MM.1S (cell line): ENCODE measurements at regions not wholly inside any gene's neighbourhood (a gene's known extent, or its start where the extent isn't known, plus 50 kb on each side); places are given as distances from the start of the nearest gene placed in this dataset.

Experiments used
- DNase-seq: peaks from one replicate; pipeline ENCODE4 v3.0.0-alpha.2; 2015
- H2AFZ ChIP-seq: fragments of 300-600 bp; sonication (generic); 2 replicates; pipeline ENCODE4 v1.6.0; 2016; ENCODE audit warnings: antibody characterized with exemption, low read length
- H3F3A ChIP-seq: fragments of 300-600 bp; sonication (generic); 2 replicates; pipeline ENCODE4 v1.6.1; 2016; ENCODE audit warnings: mild to moderate bottlenecking, antibody characterized with exemption, low read length, moderate library complexity, mixed read lengths; ENCODE audit not compliant: insufficient read depth
- H3K27ac ChIP-seq: fragments of 300-600 bp; sonication (generic); 2 replicates; pipeline ENCODE4 v1.5.1; 2016; ENCODE audit warnings: mild to moderate bottlenecking, low read length
- H3K27me3 ChIP-seq: fragments of 300-600 bp; sonication (generic); replicated peaks from 2 replicates; pipeline ENCODE4 v1.6.0; 2016; ENCODE audit warnings: low read length; ENCODE audit not compliant: insufficient read depth
- H3K36me3 ChIP-seq: fragments of 300-600 bp; sonication (generic); replicated peaks from 2 replicates; pipeline ENCODE4 v1.6.1; 2016; ENCODE audit warnings: mild to moderate bottlenecking, low read length, mixed read lengths; ENCODE audit not compliant: insufficient read depth
- H3K4me1 ChIP-seq: fragments of 300-600 bp; sonication (generic); 2 replicates; pipeline ENCODE4 v1.6.1; 2016; ENCODE audit warnings: low read length, mixed read lengths
- H3K4me2 ChIP-seq: fragments of 300-600 bp; sonication (generic); 2 replicates; pipeline ENCODE4 v1.6.0; 2016; ENCODE audit warnings: low read depth, low read length
- H3K4me3 ChIP-seq: fragments of 300-600 bp; sonication (generic); 2 replicates; pipeline ENCODE4 v1.5.1; 2016; ENCODE audit warnings: low read length, mixed read lengths
- H3K79me2 ChIP-seq: fragments of 300-600 bp; sonication (generic); 2 replicates; pipeline ENCODE4 v1.6.1; 2016; ENCODE audit warnings: mixed run types, low read length, mixed read lengths
- H3K9ac ChIP-seq: fragments of 300-600 bp; sonication (generic); 2 replicates; pipeline ENCODE4 v1.6.1; 2016; ENCODE audit warnings: low read length, mixed read lengths
- H3K9me2 ChIP-seq: fragments of 300-600 bp; sonication (generic); replicated peaks from 2 replicates; pipeline ENCODE4 v1.6.1; 2016; ENCODE audit warnings: mild to moderate bottlenecking, low read length, mixed read lengths; ENCODE audit not compliant: insufficient read depth
- H3K9me3 ChIP-seq: fragments of 300-600 bp; sonication (generic); replicated peaks from 2 replicates; pipeline ENCODE4 v1.6.1; 2016; ENCODE audit warnings: mild to moderate bottlenecking, low read length, mixed read lengths; ENCODE audit not compliant: insufficient read depth
- H4K20me1 ChIP-seq: fragments of 300-600 bp; sonication (generic); 2 replicates; pipeline ENCODE4 v1.6.1; 2016; ENCODE audit warnings: mild to moderate bottlenecking, low read length, moderate library complexity, mixed read lengths; ENCODE audit not compliant: insufficient read depth
- EZH2 ChIP-seq: fragments of 300-600 bp; sonication (generic); optimal IDR thresholded peaks from 2 replicates; pipeline ENCODE3; 2017; ENCODE audit warnings: low read depth, mild to moderate bottlenecking, antibody characterized with exemption, low read length, mixed read lengths
- EZH2phosphoT487 ChIP-seq: fragments of 300-600 bp; sonication (generic); IDR thresholded peaks from 2 replicates; pipeline ENCODE4 v1.6.1; 2018; ENCODE audit warnings: antibody characterized with exemption, low read length
- TF ChIP-seq, protein P1 (sequence below): fragments of 300-600 bp; sonication (generic); IDR thresholded peaks from 2 replicates; pipeline ENCODE4 v1.5.1; 2016; ENCODE audit warnings: antibody characterized with exemption, low read length, mixed read lengths

DNA sequence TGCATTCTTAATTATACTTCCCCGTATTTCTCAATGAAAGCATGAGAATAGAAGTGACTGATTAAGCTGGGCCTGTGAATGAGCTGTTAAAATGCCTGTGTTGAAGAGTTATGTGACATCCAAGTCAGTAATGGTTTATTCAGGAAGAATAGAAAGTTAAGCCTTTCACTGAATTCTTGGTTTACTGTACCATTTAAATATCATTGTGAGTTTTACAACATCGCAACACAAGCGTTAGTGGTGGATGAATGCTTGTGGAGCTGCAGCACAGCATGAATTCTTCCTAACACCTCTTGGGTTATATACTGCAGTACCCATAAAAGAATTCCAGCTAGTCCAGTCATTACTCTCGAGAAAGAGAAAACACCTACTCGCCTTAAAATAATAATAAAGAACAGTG lies 257.8 kb downstream of the JRKL start:
- Histone ChIP-seq H3K9ac (no peak overlapping the region), H3K27ac (no peak overlapping the region), H3K9me2 (no peaks in the 10 kb centered on the region), H2AFZ (no peak overlapping the region), H3F3A (no peaks in the 10 kb centered on the region), H3K79me2 (no peaks in the 10 kb centered on the region), H3K4me3 (no peak overlapping the region), H3K4me1 (no peaks in the 10 kb centered on the region), H3K36me3 (no peaks in the 10 kb centered on the region), H3K9me3 (no peaks in the 10 kb centered on the region), H3K4me2 (no peak overlapping the region), H4K20me1 (no peaks in the 10 kb centered on the region), H3K27me3 (no peaks in the 10 kb centered on the region)
- no peak for DNase-seq
- no peak for TF ChIP-seq EZH2phosphoT487

DNA sequence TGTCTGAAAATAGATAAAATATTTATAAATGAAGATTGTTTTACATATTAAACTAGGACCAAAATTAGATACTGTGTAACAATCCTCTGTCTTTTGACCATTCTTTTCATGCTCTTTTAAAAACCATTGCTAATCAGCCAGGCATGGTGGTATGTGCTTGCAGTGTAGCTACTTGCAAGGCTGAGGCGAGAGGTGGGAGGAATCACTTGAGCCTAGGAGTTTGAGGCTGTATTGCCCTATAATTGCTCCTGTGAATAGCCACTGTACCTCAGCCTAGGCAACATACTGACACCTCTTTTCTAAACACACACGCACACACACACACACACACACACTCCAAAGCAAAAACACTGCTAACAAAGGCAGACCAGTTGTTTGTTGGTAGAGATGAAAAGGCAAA lies 259.2 kb downstream of the JRKL start:
- Histone ChIP-seq H3K4me1 (no peaks in the 10 kb centered on the region), H3K9ac (no peak overlapping the region), H3K4me3 (no peak overlapping the region), H3F3A (no peaks in the 10 kb centered on the region), H3K4me2 (no peak overlapping the region), H3K27me3 (no peaks in the 10 kb centered on the region), H3K27ac (no peak overlapping the region), H4K20me1 (no peaks in the 10 kb centered on the region), H3K36me3 (no peaks in the 10 kb centered on the region), H3K9me3 (no peaks in the 10 kb centered on the region), H2AFZ (no peak overlapping the region), H3K79me2 (no peaks in the 10 kb centered on the region), H3K9me2 (no peaks in the 10 kb centered on the region)
- DNase-seq, result no peak
- TF ChIP-seq, protein P1, sequence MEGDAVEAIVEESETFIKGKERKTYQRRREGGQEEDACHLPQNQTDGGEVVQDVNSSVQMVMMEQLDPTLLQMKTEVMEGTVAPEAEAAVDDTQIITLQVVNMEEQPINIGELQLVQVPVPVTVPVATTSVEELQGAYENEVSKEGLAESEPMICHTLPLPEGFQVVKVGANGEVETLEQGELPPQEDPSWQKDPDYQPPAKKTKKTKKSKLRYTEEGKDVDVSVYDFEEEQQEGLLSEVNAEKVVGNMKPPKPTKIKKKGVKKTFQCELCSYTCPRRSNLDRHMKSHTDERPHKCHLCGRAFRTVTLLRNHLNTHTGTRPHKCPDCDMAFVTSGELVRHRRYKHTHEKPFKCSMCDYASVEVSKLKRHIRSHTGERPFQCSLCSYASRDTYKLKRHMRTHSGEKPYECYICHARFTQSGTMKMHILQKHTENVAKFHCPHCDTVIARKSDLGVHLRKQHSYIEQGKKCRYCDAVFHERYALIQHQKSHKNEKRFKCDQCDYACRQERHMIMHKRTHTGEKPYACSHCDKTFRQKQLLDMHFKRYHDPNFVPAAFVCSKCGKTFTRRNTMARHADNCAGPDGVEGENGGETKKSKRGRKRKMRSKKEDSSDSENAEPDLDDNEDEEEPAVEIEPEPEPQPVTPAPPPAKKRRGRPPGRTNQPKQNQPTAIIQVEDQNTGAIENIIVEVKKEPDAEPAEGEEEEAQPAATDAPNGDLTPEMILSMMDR, result no peak
- TF ChIP-seq EZH2phosphoT487, result no peak
- no peak for TF ChIP-seq EZH2

DNA sequence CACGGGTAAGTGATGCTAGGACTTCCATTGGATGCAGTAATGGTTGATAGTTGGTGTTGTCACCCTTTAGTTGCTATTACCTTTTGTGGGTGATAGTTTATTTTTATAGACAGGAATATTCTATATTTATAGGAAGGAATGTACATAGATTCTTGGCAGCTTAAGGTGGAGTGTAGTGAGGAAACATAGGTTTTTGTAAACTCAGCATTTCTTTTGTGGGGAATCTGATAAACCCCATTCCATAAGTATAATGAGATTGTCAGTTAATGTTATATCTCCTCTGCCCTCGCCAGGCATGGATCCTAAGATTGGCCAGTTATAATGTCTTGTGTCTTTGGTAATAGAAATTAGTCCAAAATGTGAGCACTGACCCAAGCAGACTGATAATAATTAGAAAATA lies 262.7 kb downstream of the JRKL start:
- no peak overlapping the region for H3K4me2 ChIP-seq

DNA sequence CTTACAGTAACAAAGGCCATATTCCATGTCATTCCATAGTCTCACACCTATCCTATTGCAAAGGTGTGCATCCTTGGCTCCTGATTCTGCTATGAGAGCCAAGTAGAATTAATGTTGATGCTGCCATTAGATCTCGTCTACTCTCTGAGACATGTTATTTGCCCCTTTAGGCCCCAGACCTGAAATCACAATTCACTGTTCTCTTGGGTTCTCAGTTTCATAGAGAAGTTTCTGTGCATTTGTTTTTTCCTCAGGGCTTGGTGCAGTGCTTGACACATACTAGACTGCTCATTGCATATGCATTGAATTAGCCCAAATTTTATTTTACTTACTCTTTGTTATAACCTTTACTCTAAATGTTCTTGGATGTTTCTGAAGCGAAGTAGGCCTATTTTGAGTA lies 265.7 kb downstream of the JRKL start:
- H2AFZ ChIP-seq, result no peak overlapping the region
- no peak overlapping the region for H3K4me3 ChIP-seq
- H3K4me2 ChIP-seq, result no peak overlapping the region
- no peak overlapping the region for H3K27ac ChIP-seq
- H3K27me3 ChIP-seq, result no peaks in the 10 kb centered on the region
- H3F3A ChIP-seq, result no peaks in the 10 kb centered on the region
- H3K79me2 ChIP-seq, result no peaks in the 10 kb centered on the region
- 0 out of 2 replicates have a peak, but pooled peaks cover 6% of the 10 kb centered on the region for H3K4me1 ChIP-seq
- no peaks in the 10 kb centered on the region for H3K36me3 ChIP-seq
- no peaks in the 10 kb centered on the region for H3K9me2 ChIP-seq
- TF ChIP-seq EZH2 (no peak), EZH2phosphoT487 (no peak)
- TF ChIP-seq, protein P1, result no peak
- no peaks in the 10 kb centered on the region for H3K9me3 ChIP-seq
- no peaks in the 10 kb centered on the region for H4K20me1 ChIP-seq
- DNase-seq, result peak; percentile 38
- no peak overlapping the region for H3K9ac ChIP-seq

More for the DNA sequence above, 262.7 kb downstream of the JRKL start:
- no peaks in the 10 kb centered on the region for H3K27me3 ChIP-seq
- no peak overlapping the region for H3K9ac ChIP-seq
- no peak for TF ChIP-seq EZH2phosphoT487
- TF ChIP-seq, protein P1, result no peak
- no peak for TF ChIP-seq EZH2
- H3K79me2 ChIP-seq, result no peaks in the 10 kb centered on the region
- no peak overlapping the region for H2AFZ ChIP-seq
- no peak overlapping the region for H3K4me3 ChIP-seq
- no peaks in the 10 kb centered on the region for H3K9me2 ChIP-seq
- 0 out of 2 replicates have a peak, but pooled peaks cover 6% of the 10 kb centered on the region for H3K4me1 ChIP-seq
- no peaks in the 10 kb centered on the region for H3K36me3 ChIP-seq
- H3F3A ChIP-seq, result no peaks in the 10 kb centered on the region
- no peak for DNase-seq
- H3K27ac ChIP-seq, result no peak overlapping the region
- no peaks in the 10 kb centered on the region for H3K9me3 ChIP-seq
- no peaks in the 10 kb centered on the region for H4K20me1 ChIP-seq
